Mucosa of gallbladder (tissue), 1 donor: ENCODE measurements at regions not wholly inside any gene's neighbourhood (a gene's known extent, or its start where the extent isn't known, plus 50 kb on each side); places are given as distances from the start of the nearest gene placed in this dataset.
"Not testable (repeated sequence)": the region's sequence is repeated elsewhere in the genome, so short reads cannot be mapped to it uniquely, and the experiment has no call there.

ENCODE experiments used
- DNase-seq: peaks from one replicate; pipeline ENCODE4 v3.0.0-alpha.2; 2020; ENCODE audit warnings: low spot score
- donor health status: DM: no; HTN: no; CAD: no.

DNA sequence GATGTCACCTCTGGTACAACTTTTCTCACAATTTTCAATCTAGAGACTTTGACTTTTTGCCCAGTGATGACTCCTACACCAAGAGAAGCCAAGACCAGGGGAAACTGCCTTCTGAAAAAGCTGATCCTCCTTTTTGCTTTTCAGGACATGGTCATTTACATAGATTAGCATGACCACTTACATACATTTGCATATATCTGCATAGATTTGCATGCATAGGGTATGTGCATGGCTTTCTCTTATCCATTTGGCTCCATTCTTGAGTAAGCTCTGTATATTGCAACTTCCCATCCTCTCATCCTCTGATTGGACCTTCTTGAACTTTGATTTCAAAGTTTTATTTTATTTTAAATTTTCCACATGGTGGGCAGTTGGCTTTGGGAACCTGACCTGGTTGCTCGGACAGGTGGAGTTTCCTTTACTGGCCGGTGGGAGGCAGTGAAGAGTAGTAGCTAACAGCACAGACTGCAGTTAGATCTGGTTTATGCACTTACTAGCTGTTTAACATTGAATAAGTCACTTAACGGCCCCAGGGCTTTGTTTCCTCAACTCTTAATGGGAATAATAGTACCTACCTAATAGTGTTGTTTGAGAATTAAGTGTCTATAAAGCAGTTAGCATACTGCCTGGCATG lies 92.9 kb downstream of the GPR139 start:
- peak; percentile 14 for DNase-seq

DNA sequence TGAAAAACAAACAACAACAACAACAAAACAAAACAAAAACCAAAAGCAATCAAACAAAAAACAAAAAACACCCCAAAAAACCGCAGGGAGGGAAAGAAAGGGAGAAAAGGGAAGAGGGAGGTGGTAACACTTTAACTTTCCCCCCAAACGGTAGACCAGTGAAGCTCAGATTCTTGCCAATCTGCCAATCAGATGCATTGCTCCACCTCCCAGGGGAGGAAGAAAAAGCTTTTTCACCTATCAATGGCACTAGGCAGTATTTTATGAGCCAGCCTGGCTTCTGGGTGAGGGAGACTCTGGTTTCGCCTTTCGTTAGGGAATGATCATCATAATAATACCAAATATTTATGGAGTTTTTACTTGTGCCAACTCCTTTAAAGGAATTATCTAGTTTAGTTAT lies 94.1 kb downstream of the GPR139 start:
- no peak for DNase-seq

GRCh38 chr16:19974607-19975006 lies 90.0 kb upstream of the GPRC5B start:
- DNase-seq, result no peak

GRCh38 chr16:19972111-19972510 lies 87.5 kb upstream of the GPRC5B start:
- no peak for DNase-seq

- no peak for DNase-seq
Observed at GRCh38 chr16:19968891-19969683, 84.4 kb upstream of the GPRC5B start.

- no peak for DNase-seq
Observed at GRCh38 chr16:19967963-19968362, 83.3 kb upstream of the GPRC5B start.

GRCh38 chr16:19967561-19967960 lies 82.9 kb upstream of the GPRC5B start:
- DNase-seq, result no peak

DNA sequence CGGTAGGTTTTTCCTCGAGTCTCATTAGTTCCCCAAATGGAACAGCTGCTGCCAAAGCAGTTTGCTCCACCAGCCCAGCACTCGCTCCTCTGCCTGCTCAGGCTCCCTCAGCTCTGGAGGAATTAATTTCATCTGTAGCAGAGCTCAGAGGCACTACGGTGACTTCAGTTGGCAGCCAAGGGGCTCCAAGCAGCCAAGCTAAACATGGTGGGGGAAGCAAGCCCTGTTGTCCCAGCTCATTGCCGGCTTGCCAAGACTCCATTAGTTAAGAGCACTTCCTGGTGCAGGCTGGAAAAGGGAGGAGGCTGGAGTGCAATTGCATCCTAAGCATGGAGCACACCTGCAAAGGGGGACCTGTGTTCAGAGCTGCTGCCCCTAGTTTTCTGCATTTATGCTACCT lies 78.7 kb upstream of the GPRC5B start:
- DNase-seq, result no peak

GRCh38 chr16:19960183-19960582 lies 75.5 kb upstream of the GPRC5B start:
- no peak for DNase-seq

DNA sequence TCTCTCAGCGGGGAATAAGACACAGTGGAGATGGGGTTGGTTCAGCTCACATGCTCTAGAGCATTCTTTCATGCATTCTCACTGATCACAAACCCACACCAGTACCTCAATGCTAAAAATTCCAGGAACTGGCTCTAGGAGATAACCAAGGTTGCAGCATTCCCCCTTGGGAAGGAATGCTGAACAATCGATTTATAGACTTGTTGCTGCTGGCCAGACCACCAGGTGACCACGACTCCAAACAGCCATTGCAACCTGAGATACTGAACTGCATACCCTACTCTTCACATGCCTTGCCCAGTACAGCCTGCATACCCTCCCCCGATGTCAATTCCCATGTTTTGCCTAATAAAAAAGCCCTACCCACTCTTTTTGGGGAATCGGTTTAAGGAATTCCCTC lies 75.1 kb upstream of the GPRC5B start:
- DNase-seq, result no peak

DNA sequence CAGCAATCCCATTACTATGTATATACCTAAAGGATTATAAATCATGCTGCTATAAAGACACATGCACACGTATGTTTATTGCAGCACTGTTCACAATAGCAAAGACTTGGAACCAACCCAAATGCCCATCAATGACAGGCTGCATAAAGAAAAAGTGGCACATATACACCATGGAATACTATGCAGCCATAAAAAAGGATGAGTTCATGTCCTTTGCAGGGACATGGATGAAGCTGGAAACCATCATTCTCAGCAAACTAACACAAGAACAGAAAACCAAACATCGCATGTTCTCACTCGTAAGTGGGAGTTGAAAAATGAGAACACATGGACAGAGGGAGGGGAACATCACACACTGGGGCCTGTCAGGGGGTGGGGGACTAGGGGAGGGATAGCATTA lies 71.2 kb upstream of the GPRC5B start:
- not testable (repeated sequence) for DNase-seq

- not testable (repeated sequence) for DNase-seq
Observed at GRCh38 chr16:19955084-19955483, 70.4 kb upstream of the GPRC5B start.

GRCh38 chr16:19948186-19949104 lies 63.8 kb upstream of the GPRC5B start:
- no peak for DNase-seq

GRCh38 chr16:19945934-19946333 lies 61.3 kb upstream of the GPRC5B start:
- DNase-seq, result no peak

DNA sequence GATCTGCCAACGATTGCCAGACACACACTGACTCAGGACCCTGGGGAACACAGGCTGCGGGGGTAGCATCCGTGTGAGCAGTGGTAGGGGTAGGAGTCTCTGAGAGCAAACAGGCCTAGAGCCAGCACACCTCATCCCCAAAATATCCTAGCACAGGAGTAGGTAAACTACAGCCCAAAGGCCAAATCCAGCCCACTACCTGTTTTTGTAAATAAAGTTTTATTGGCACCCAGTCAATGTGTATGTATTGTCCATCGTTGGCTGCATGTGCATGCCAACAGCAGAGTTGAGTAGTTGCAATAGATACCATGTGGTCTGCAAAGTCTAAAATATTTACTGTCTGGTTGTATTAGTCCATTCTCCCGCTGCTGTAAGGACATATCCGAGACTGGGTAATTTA lies 55.5 kb upstream of the GPRC5B start:
- DNase-seq, result no peak

DNA sequence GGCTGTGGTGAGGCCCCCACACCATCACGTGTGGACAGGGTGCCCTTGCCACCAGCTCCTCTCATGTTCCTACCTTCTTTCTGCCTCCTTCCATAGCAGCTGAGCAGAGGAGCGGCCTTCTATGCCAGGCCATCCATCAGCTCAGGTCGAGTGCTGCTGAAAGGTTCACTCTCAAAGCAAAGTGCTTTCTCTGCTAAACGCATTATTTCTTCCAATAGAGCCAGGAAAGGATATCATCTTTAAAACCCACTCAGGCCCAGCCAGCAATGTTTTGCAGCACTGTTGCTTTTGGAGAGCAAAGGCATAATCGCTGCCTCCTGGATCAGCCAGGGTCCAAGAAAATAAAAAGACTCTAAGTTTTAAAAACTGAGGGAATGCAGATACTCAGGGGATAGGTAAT lies 54.9 kb upstream of the GPRC5B start:
- DNase-seq, result no peak

GRCh38 chr16:19938536-19938935 lies 53.9 kb upstream of the GPRC5B start:
- DNase-seq, result no peak

GRCh38 chr16:19936441-19936840 lies 51.8 kb upstream of the GPRC5B start:
- no peak for DNase-seq

- no peak for DNase-seq
Observed at GRCh38 chr16:19935694-19936093, 51.0 kb upstream of the GPRC5B start.
